Panc1 (cell line): ENCODE measurements at regions not wholly inside any gene's neighbourhood (a gene's known extent, or its start where the extent isn't known, plus 50 kb on each side); places are given as distances from the start of the nearest gene placed in this dataset.

ENCODE experiments used
- ATAC-seq: fragments of 200-7000 bp; cut with Tn5 transposase; 2 replicates; pipeline ENCODE4 v1.9.1; 2020; ENCODE audit warnings: mild to moderate bottlenecking, moderate library complexity
- BruUV-seq: library from RNA; stranded (reverse); fragments of 400-500 nt; replicated peaks from 2 replicates; lab custom pipeline; 2021; lab: Mats Ljungman, UMichigan
- CTCF ChIA-PET: fragments of 300-600 bp; sonication (Branson Sonifier 250); formaldehyde crosslinking; loops from one replicate; lab custom pipeline; 2022; ENCODE audit warnings: antibody characterized with exemption; lab: Charles Lee
- POLR2A ChIA-PET: fragments of 300-600 bp; sonication (Branson Sonifier 250); formaldehyde crosslinking; loops from one replicate; lab custom pipeline; 2022; ENCODE audit warnings: antibody characterized with exemption; lab: Charles Lee
- DNase-seq: peaks from one replicate; pipeline ENCODE4 v3.0.0-alpha.2; 2010; ENCODE audit warnings: low read depth, low spot score
- H3K27ac ChIP-seq: 2 replicates; pipeline ENCODE4 v1.5.1; 2011; ENCODE audit warnings: mild to moderate bottlenecking, low read length, inconsistent platforms
- H3K27me3 ChIP-seq: fragments of 200-500 bp; sonication (Bioruptor generic); 2 replicates; pipeline ENCODE4 v1.6.0; 2014; ENCODE audit warnings: low read length, inconsistent platforms; ENCODE audit not compliant: control insufficient read depth, insufficient read depth
- H3K36me3 ChIP-seq: fragments of 200-500 bp; sonication (Bioruptor generic); 2 replicates; pipeline ENCODE4 v1.5.1; 2014; ENCODE audit warnings: inconsistent platforms, mild to moderate bottlenecking, low read length, moderate library complexity; ENCODE audit not compliant: control insufficient read depth, insufficient read depth
- H3K4me1 ChIP-seq: 2 replicates; pipeline ENCODE4 v1.5.1; 2011; ENCODE audit warnings: inconsistent platforms, mild to moderate bottlenecking, low read length, moderate library complexity; ENCODE audit not compliant: control insufficient read depth, insufficient read depth
- H3K4me3 ChIP-seq, 2 experiments: 2 replicates each; pipeline ENCODE4 v1.5.1; 2011 to 2012; ENCODE audit warnings: low read depth in 2 of 2, low read length in 2 of 2, mild to moderate bottlenecking in 2 of 2, inconsistent platforms in 1 of 2, moderate library complexity in 1 of 2
- H3K9me3 ChIP-seq: fragments of 200-500 bp; sonication (Bioruptor generic); 2 replicates; pipeline ENCODE4 v1.5.1; 2014; ENCODE audit warnings: low read depth, mild to moderate bottlenecking, inconsistent platforms, low read length, moderate library complexity; ENCODE audit not compliant: control insufficient read depth, insufficient read depth
- CTCF ChIP-seq: fragments of 450-650 bp; IDR thresholded peaks from 2 replicates; pipeline ENCODE4 v1.5.1; 2017; ENCODE audit warnings: mild to moderate bottlenecking
- POLR2AphosphoS5 ChIP-seq: IDR thresholded peaks from 2 replicates; pipeline ENCODE4 v1.6.1; 2012; ENCODE audit warnings: mild to moderate bottlenecking, low read depth, low read length, moderate library complexity
- REST ChIP-seq, 2 experiments: IDR thresholded peaks; 2 replicates each; pipeline ENCODE4 v1.6.1; 2011 to 2012; ENCODE audit warnings: low read depth in 2 of 2, control low read depth in 1 of 2, low read length in 1 of 2, mild to moderate bottlenecking in 1 of 2, moderate library complexity in 1 of 2; ENCODE audit not compliant: insufficient read depth in 1 of 2
- SIN3A ChIP-seq: IDR thresholded peaks from 2 replicates; pipeline ENCODE4 v1.6.1; 2012; ENCODE audit warnings: low read depth, mild to moderate bottlenecking, low read length, moderate library complexity, borderline replicate concordance; ENCODE audit not compliant: insufficient read depth
- TCF7L2 ChIP-seq: IDR thresholded peaks from 2 replicates; pipeline ENCODE4 v1.6.1; 2011; ENCODE audit warnings: mild to moderate bottlenecking, low read depth, low read length, inconsistent platforms
- in situ Hi-C: cut with HindIII; loops from 2 replicates; pipeline ENCODE4 v1.10.0; 2016; ENCODE audit warnings: low sequenced_read_pairs, low pct_unique_long_range_greater_than_20kb
- intact Hi-C: fragments of 100-400 bp; cut with micrococcal nuclease; formaldehyde crosslinking; loops from one replicate; pipeline ENCODE4 v1.10.0; 2022; ENCODE audit not compliant: unreplicated experiment

- H3K4me3 ChIP-seq: no peak overlapping the region
- no peak for DNase-seq
- H3K4me1 ChIP-seq: no peaks in the 10 kb centered on the region
- BruUV-seq: no TSS peak
- intact Hi-C loops: no loop called here
- CTCF ChIA-PET: no interaction called here
- no peak overlapping the region for H3K27ac ChIP-seq
- in situ Hi-C loops: no loop called here
- H3K27me3 ChIP-seq: no peaks in the 10 kb centered on the region
- no peak for TF ChIP-seq CTCF
- no peak for TF ChIP-seq POLR2AphosphoS5
- no peak for TF ChIP-seq TCF7L2
- no peak for ATAC-seq
- POLR2A ChIA-PET: no interaction called here
- H3K36me3 ChIP-seq: no peaks in the 10 kb centered on the region
- H3K9me3 ChIP-seq: no peaks in the 10 kb centered on the region
Observed at GRCh38 chr18:52227536-52227935, 112.5 kb upstream of the DCC start.

GRCh38 chr18:52228166-52228565 lies 111.8 kb upstream of the DCC start:
- Histone ChIP-seq H3K9me3 (no peaks in the 10 kb centered on the region), H3K4me1 (no peaks in the 10 kb centered on the region), H3K4me3 (no peak overlapping the region), H3K27ac (no peak overlapping the region), H3K36me3 (no peaks in the 10 kb centered on the region), H3K27me3 (no peaks in the 10 kb centered on the region)
- POLR2A ChIA-PET: no interaction called here
- in situ Hi-C loops (no loop called here), intact Hi-C loops (no loop called here)
- CTCF ChIA-PET: no interaction called here
- no peak for ATAC-seq
- no peak for DNase-seq
- no peak for TF ChIP-seq POLR2AphosphoS5
- TF ChIP-seq SIN3A: no peak
- TF ChIP-seq REST (IDR thresholded peaks at IDR 0.05; ENCODE audit: insufficient read depth in 1 of 2, low read depth in 2 of 2, low read length in 1 of 2): no peak
- TF ChIP-seq CTCF: no peak
- no peak for TF ChIP-seq TCF7L2
- no TSS peak for BruUV-seq

GRCh38 chr18:52236131-52236530 lies 103.9 kb upstream of the DCC start:
- no peak overlapping the region for H3K27ac ChIP-seq
- DNase-seq (no peak), ATAC-seq (no peak)
- POLR2A ChIA-PET: no interaction called here
- no peaks in the 10 kb centered on the region for H3K4me1 ChIP-seq
- H3K9me3 ChIP-seq: no peaks in the 10 kb centered on the region
- no TSS peak for BruUV-seq
- H3K36me3 ChIP-seq: no peaks in the 10 kb centered on the region
- in situ Hi-C loops (no loop called here), intact Hi-C loops (no loop called here)
- TF ChIP-seq CTCF (no peak), SIN3A (no peak)
- no peak overlapping the region for H3K4me3 ChIP-seq
- CTCF ChIA-PET: no interaction called here
- H3K27me3 ChIP-seq: no peaks in the 10 kb centered on the region
